Dermis microvascular lymphatic vessel endothelial cell (primary cell): ENCODE measurements at regions not wholly inside any gene's neighbourhood (a gene's known extent, or its start where the extent isn't known, plus 50 kb on each side); places are given as distances from the start of the nearest gene placed in this dataset.

Experiments used
- DNase-seq, 2 donors: peaks; one replicate each; pipeline versions ENCODE4 v3.0.0 to v3.0.0-alpha.2; 2010; ENCODE audit warnings: low read depth in 2 of 2

DNA sequence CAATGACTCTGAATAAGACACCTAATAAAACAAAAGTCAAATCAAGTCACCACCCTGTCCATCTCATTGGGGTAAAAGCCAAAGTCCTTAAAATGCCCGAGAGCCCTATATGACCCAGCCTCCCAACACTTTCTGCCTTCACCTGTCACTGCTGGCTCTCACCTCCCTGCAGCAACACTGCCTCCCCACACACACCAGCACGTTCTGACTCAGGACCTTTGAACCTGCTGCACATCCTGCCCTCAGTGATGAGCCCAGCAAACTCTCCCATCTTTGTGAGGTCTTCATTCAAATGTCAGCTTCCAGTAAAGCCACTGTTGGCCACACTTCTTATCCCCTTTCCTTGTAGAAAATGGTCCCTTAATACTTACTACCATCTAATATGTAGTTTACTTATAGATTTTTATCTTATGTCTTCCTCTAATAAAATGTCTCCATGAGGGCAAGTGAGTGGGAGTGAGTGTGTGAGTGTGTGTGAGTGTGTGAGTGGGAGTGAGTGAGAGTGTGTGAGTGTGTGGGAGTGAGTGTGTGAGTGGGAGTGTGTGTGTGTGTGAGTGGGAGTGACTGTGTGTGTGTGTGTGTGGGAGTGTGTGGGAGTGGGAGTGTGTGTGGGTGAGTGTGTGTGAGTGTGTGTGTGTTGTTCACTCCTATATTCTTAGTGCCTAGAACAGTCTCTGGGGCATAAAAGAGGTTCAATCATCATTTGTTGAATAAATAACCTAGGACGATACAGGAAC, 504.7 kb downstream of the EIPR1 start:
- DNase-seq = no peak

- no peak for DNase-seq
Measured at GRCh38 chr2:2872309-2872617, 505.4 kb downstream of the EIPR1 start.

- no peak for DNase-seq
Measured at GRCh38 chr2:2871480-2872308, 505.9 kb downstream of the EIPR1 start.

GRCh38 chr2:2870106-2870505, 507.5 kb downstream of the EIPR1 start:
- no peak for DNase-seq

- DNase-seq = no peak
Measured at GRCh38 chr2:2869553-2869952, 508.1 kb downstream of the EIPR1 start.

DNA sequence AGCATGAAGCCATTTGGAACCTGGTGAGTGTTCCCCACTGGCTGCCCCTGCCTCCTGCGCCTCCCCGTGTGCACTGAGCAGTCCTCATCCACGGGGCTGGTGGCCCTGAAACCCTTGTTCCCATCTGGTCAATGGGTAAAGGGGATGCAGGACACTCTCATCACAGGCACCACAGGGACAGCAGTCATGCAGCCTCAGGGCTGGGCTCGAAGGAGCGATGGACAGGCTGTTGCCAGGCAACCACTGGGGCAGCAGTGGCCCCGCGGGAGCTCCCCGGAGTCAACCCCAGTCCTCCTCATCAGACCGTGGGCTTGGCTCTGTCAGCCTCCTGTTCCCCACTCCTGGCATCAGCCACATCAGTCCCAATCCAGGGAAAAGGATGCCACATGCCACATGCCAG, 509.5 kb downstream of the EIPR1 start:
- no peak for DNase-seq

DNA sequence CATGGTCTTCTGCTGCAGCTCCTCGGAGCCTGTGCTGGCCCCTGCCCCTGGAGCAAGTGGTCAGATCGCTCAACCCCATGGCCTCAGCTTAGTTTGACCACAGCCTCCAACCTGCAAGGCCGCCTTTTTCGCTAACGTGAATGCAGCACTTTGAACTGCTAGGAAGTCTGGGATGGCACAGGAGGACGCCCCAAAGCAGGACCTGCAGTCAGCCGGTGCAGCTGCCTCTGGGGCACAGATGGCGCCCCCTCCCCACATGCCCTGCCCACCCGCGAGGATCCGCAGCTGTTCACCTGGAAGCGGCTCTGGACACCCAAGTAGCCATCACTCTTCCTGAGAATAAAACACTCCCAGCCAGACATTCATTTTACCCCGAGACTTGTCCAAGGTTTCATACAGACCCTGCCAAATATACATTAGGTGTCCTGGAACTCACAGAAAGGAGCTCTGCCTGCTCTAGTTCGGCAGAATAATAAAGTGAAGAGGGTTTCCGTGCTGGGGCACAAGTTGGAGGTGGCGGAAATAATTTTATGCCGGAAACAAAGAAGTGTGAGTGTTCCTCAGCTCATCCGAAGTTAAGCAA, 510.1 kb downstream of the EIPR1 start:
- DNase-seq = no peak

- DNase-seq = no peak
Measured at GRCh38 chr2:2866459-2866858, 511.2 kb downstream of the EIPR1 start.

DNA sequence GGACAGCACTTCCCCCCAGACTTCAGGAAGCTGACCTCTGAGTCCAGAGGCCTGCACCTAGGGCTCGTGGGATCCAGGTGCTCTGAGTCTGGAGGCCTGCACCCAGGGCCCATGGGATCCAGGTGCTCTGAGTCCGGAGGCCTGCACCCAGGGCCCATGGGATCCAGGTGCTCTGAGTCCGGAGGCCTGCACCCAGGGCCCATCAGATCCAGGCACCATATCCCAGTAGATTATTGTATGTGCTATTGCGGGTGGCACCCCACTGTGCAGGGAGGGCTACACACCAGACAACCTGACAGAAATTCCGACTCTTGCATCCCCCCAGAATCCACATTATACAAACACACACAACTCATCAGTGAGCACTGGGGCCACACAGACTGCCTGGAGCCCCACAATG, 515.2 kb downstream of the EIPR1 start:
- no peak for DNase-seq

DNA sequence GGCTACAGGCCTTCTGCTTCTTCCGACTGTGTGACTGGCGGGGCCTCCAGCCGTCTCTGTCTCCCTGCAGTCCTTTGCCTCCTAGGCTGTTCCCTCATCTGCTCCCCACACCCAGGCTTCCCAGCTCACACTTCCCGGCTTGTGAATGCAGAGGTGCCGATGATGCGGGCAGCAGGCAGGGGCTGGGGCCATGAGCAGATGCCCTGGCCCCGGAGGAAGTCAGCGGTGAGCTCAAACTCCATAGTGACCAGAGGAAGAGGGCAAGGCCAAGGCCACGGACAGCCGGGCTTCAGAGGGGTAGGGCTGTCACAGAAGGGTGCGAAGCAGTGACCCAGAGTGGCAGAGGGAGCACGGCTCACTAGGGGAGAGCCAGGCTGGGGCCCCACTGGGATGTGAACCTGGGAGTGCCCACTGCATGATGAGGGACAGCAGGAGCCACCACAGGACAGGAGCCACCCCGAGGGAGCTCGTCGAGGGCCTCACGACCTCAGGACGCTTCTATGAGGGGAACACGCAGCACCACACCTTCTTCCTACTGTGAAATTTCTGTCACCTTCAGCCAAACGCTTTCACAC, 515.9 kb downstream of the EIPR1 start:
- DNase-seq = no peak

DNA sequence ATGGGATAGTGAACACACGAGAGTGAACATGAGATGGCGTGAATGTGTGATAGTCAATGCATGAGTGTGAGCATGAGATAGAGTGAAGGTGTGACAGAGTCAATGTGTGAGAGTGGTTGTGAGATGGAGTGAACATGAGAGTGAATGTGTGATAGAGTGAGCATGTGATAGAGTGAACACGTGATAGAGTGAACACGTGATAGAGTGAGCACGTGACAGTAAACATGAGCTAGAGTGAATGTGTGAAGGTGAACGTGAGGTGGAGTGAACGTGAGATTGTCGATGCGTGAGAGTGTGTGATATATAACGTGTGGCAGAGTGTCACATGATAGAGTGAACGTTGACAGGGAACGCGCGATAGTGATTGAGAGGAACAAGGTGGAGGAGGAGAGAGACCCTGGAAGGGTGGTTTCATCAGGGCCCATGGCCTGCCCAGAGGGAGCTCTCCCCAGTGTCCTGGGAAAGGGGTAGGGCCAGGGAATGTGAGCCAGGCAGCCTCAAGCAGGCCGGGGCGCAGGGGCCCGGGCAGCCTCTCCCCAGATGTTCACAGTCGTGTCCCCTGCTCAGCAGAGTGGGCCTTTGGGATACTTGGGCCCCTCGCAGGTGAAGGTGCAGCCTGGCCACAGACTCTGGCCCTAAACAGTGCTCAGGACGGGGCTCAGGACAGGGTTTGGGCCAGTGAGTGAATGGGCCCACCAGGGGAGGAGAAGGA, 516.9 kb downstream of the EIPR1 start:
- DNase-seq = no peak

- DNase-seq = no peak
Measured at GRCh38 chr2:2859732-2860131, 517.9 kb downstream of the EIPR1 start.

DNA sequence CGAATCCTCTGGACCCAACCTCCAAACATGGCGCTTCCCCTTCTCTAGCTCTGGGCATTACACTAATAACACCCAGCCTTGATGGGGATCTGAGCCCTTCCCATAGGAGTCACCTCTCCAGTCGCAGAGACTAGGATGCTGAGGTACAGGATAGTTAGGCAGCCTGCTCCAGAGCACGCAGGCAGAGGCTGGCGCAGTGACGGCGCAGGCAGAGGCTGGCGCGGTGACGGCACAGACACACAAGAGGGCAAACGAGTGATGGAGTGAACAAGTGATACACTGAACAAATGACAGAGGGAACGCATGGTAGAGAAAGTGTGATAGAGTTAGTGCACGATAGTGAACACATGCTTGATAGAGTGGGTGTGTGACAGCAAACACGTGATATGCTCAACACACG, 518.5 kb downstream of the EIPR1 start:
- no peak for DNase-seq

GRCh38 chr2:2856723-2857415, 520.7 kb downstream of the EIPR1 start:
- DNase-seq = no peak

- DNase-seq = no peak
Measured at GRCh38 chr2:2855297-2855696, 522.3 kb downstream of the EIPR1 start.

- DNase-seq = no peak
Measured at GRCh38 chr2:2853346-2853745, 522.3 kb upstream of the MYT1L start.

GRCh38 chr2:2851806-2852777, 521.0 kb upstream of the MYT1L start:
- DNase-seq = no peak

GRCh38 chr2:2851316-2851715, 520.2 kb upstream of the MYT1L start:
- DNase-seq = no peak

DNA sequence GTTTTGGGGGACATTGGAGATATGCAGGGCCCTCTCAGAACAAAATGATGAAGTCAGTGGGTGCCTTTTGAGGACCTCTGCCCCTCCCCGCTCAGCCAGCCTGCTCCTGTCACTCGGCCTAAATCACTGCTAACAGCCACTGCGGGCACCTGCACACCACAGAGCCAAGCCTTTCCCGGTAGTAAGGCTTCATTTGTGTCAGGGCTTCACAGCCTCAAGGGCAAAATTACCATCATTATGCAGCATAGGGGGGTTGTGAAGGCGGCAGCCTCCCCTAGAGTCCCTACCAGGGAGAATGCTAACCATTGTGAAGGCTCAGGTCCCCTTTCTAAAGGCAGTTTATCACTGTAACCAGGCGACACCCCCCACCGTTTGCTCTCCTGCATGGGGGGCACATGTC, 519.8 kb upstream of the MYT1L start:
- DNase-seq = no peak

- DNase-seq = no peak
Measured at GRCh38 chr2:2850218-2850755, 519.2 kb upstream of the MYT1L start.
